Fibroblast of mammary gland (primary cell): ENCODE measurements at regions not wholly inside any gene's neighbourhood (a gene's known extent, or its start where the extent isn't known, plus 50 kb on each side); places are given as distances from the start of the nearest gene placed in this dataset.

ENCODE experiments used
- DNase-seq: peaks from one replicate; pipeline ENCODE4 v3.0.0-alpha.2; 2010; ENCODE audit warnings: low read depth
- H3K4me3 ChIP-seq: 2 replicates; pipeline ENCODE4 v1.5.1; 2011; ENCODE audit warnings: low read depth, mild to moderate bottlenecking, low read length, moderate library complexity; ENCODE audit not compliant: control insufficient read depth
- CTCF ChIP-seq: conservative IDR thresholded peaks from 2 replicates; pipeline ENCODE4 v1.5.1; 2011; ENCODE audit warnings: low read depth, low read length, inconsistent platforms; ENCODE audit not compliant: control insufficient read depth, insufficient read depth

- TF ChIP-seq CTCF: no peak
- H3K4me3 ChIP-seq: no peak overlapping the region
- no peak for DNase-seq
These were observed 378.5 kb upstream of the CT83 start for GRCh38 chrX:116841290-116841689.

- no peak overlapping the region for H3K4me3 ChIP-seq
- DNase-seq: no peak
- no peak for TF ChIP-seq CTCF
These were observed 364.3 kb upstream of the CT83 start for GRCh38 chrX:116827063-116827462.

- no peak for DNase-seq
- no peak for TF ChIP-seq CTCF
These were observed 362.0 kb upstream of the CT83 start for GRCh38 chrX:116824785-116825184.

GRCh38 chrX:116823677-116824076 lies 360.9 kb upstream of the CT83 start:
- DNase-seq: no peak
- H3K4me3 ChIP-seq: no peak overlapping the region
- TF ChIP-seq CTCF: no peak

More at GRCh38 chrX:116824785-116825184, 362.0 kb upstream of the CT83 start:
- H3K4me3 ChIP-seq: no peak overlapping the region

- DNase-seq: no peak
- TF ChIP-seq CTCF: no peak
- no peak overlapping the region for H3K4me3 ChIP-seq
These were observed 343.6 kb upstream of the CT83 start for GRCh38 chrX:116806288-116806802.

GRCh38 chrX:116801943-116802342 lies 339.2 kb upstream of the CT83 start:
- DNase-seq: no peak
- no peak for TF ChIP-seq CTCF
- H3K4me3 ChIP-seq: no peak overlapping the region

GRCh38 chrX:116781926-116782325 lies 319.1 kb upstream of the CT83 start:
- H3K4me3 ChIP-seq: no peak overlapping the region
- TF ChIP-seq CTCF: no peak
- DNase-seq: no peak
